ENCODE measurements at regions not wholly inside any gene's neighbourhood (a gene's known extent, or its start where the extent isn't known, plus 50 kb on each side); places are given as distances from the start of the nearest gene placed in this dataset.

GRCh38 chr9:110112792-110113191 is 95.2 kb downstream of the C9orf152 start:
- Histone ChIP-seq H3K36me3 (ENCODE audit: low read depth) (no peaks in the 10 kb centered on the region), H3K4me1 (ENCODE audit: low read depth) (no peaks in the 10 kb centered on the region), H3K4me3 (no peak overlapping the region), H3K9me3 (no peaks in the 10 kb centered on the region)
- TF ChIP-seq, protein P1, sequence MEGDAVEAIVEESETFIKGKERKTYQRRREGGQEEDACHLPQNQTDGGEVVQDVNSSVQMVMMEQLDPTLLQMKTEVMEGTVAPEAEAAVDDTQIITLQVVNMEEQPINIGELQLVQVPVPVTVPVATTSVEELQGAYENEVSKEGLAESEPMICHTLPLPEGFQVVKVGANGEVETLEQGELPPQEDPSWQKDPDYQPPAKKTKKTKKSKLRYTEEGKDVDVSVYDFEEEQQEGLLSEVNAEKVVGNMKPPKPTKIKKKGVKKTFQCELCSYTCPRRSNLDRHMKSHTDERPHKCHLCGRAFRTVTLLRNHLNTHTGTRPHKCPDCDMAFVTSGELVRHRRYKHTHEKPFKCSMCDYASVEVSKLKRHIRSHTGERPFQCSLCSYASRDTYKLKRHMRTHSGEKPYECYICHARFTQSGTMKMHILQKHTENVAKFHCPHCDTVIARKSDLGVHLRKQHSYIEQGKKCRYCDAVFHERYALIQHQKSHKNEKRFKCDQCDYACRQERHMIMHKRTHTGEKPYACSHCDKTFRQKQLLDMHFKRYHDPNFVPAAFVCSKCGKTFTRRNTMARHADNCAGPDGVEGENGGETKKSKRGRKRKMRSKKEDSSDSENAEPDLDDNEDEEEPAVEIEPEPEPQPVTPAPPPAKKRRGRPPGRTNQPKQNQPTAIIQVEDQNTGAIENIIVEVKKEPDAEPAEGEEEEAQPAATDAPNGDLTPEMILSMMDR (IDR thresholded peaks at IDR 0.05) = no peak
- intact Hi-C loops (cut with DNase I, micrococcal nuclease) = no loop called here
- no peak for ATAC-seq
- DNase-seq = no peak

DNA sequence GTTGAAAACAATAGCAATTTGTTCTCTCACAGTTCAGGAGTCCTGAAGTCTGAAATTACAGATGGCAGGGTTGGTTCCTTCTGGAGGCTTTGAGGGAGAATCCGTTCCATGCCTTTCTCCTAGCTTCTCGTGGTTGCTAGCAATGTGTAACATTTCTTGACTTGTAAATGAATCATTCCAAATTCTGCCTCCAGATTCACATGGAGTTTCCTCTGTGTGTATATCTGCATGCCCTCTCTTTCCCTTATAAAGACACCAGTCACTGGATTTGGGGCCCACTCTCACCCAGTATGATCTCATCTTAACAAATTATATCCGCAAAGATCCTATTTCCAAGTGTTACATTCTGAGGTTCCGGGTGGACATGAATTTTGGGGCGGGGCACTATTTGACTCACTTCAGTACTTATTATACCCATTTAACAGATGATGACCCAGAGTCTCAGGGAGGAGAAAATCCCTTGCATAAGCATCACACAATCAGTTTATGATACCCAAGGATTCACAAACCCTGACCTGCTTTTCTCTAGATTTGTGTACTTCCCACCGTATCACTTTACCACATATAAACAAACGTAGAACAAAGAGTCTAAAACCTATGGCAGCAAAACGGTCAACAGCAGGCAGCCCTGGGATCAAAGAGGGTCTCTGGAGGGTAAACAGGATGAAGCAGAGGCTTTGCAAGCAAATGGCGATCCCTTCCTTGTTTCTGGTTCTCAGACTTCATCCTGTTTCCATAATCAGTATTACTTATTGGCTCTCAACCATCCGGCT is 93.7 kb downstream of the C9orf152 start:
- intact Hi-C loops (cut with DNase I, micrococcal nuclease) = no loop called here
- no peak overlapping the region for H3K4me3 ChIP-seq
- no peak for DNase-seq
- TF ChIP-seq, protein P1 (IDR thresholded peaks at IDR 0.05) = no peak
- no peaks in the 10 kb centered on the region for H3K9me3 ChIP-seq
- no peak for ATAC-seq
- H3K4me1 ChIP-seq (ENCODE audit: low read depth) = no peaks in the 10 kb centered on the region
- no peaks in the 10 kb centered on the region for H3K36me3 ChIP-seq (ENCODE audit: low read depth)

GRCh38 chr9:110114859-110115201 is 93.1 kb downstream of the C9orf152 start:
- no peak overlapping the region for H3K4me3 ChIP-seq
- H3K9me3 ChIP-seq = no peaks in the 10 kb centered on the region
- intact Hi-C loops (cut with DNase I, micrococcal nuclease) = no loop called here
- no peak for DNase-seq
- no peaks in the 10 kb centered on the region for H3K4me1 ChIP-seq (ENCODE audit: low read depth)
- TF ChIP-seq, protein P1 (IDR thresholded peaks at IDR 0.05) = no peak
- H3K36me3 ChIP-seq (ENCODE audit: low read depth) = no peaks in the 10 kb centered on the region
- no peak for ATAC-seq

DNA sequence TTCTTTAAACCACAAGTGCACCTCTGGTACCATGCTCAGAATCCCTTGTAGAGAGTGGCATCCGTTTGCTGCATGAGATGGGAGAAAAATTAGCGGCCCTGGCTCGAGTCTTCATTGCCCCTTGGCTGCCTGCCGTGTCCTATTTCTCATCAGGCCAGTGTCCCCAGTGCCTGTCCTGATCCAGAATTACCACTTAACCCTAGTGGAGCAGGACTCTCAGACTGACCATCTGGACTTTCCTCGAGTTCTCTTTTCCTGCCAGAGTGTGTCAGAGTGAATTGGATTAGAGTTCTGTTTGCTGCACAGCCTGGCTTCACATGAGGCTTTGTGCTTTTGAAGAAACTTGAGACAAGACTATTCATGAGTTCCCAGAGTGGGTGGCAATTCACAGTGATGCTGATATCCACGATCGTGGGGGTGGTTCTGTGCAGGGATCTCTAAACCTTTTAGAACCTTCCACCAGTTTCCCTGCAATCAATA is 92.6 kb downstream of the C9orf152 start:
- intact Hi-C loops (cut with DNase I, micrococcal nuclease) = no loop called here
- TF ChIP-seq, protein P1 (IDR thresholded peaks at IDR 0.05) = no peak
- H3K36me3 ChIP-seq (ENCODE audit: low read depth) = no peaks in the 10 kb centered on the region
- H3K4me1 ChIP-seq (ENCODE audit: low read depth) = no peaks in the 10 kb centered on the region
- DNase-seq (no peak), ATAC-seq (no peak)
- H3K4me3 ChIP-seq = no peak overlapping the region
- no peaks in the 10 kb centered on the region for H3K9me3 ChIP-seq

- H3K4me1 ChIP-seq (ENCODE audit: low read depth) = no peaks in the 10 kb centered on the region
- H3K4me3 ChIP-seq = no peak overlapping the region
- intact Hi-C loops (cut with DNase I, micrococcal nuclease) = no loop called here
- H3K9me3 ChIP-seq = no peaks in the 10 kb centered on the region
- TF ChIP-seq, protein P1 (IDR thresholded peaks at IDR 0.05) = no peak
- ATAC-seq (no peak), DNase-seq (no peak)
- H3K36me3 ChIP-seq (ENCODE audit: low read depth) = no peaks in the 10 kb centered on the region
Observed at GRCh38 chr9:110115826-110116542, 92.0 kb downstream of the C9orf152 start.

All from mucosa of descending colon (tissue), 3 donors.